ENCODE measurements at regions not wholly inside any gene's neighbourhood (a gene's known extent, or its start where the extent isn't known, plus 50 kb on each side); places are given as distances from the start of the nearest gene placed in this dataset.

GRCh38 chr18:28725876-28726275 is 548.9 kb upstream of the CDH2 start:
- no peak for DNase-seq

GRCh38 chr18:28723506-28723905 is 546.6 kb upstream of the CDH2 start:
- DNase-seq = no peak

- no peak for DNase-seq
These were observed 541.8 kb upstream of the CDH2 start for GRCh38 chr18:28718696-28719095.

GRCh38 chr18:28716338-28716737 is 539.4 kb upstream of the CDH2 start:
- DNase-seq = no peak

- DNase-seq = no peak
These were observed 538.3 kb upstream of the CDH2 start for GRCh38 chr18:28715206-28715605.

GRCh38 chr18:28714498-28714897 is 537.6 kb upstream of the CDH2 start:
- no peak for DNase-seq

- no peak for DNase-seq
These were observed 536.0 kb upstream of the CDH2 start for GRCh38 chr18:28712796-28713425.

GRCh38 chr18:28712172-28712571 is 535.2 kb upstream of the CDH2 start:
- no peak for DNase-seq

GRCh38 chr18:28711096-28711495 is 534.2 kb upstream of the CDH2 start:
- DNase-seq = no peak

- DNase-seq = no peak
These were observed 530.1 kb upstream of the CDH2 start for GRCh38 chr18:28707006-28707405.

- no peak for DNase-seq
These were observed 529.5 kb upstream of the CDH2 start for GRCh38 chr18:28706397-28706796.

- no peak for DNase-seq
These were observed 528.6 kb upstream of the CDH2 start for GRCh38 chr18:28705482-28705881.

- no peak for DNase-seq
These were observed 515.4 kb upstream of the CDH2 start for GRCh38 chr18:28692337-28692736.

GRCh38 chr18:28691496-28691840 is 514.5 kb upstream of the CDH2 start:
- DNase-seq = no peak

GRCh38 chr18:28690836-28691495 is 514.0 kb upstream of the CDH2 start:
- DNase-seq = no peak

GRCh38 chr18:28690100-28690499 is 513.2 kb upstream of the CDH2 start:
- DNase-seq = no peak

- DNase-seq = no peak
These were observed 512.7 kb upstream of the CDH2 start for GRCh38 chr18:28689588-28689987.

- DNase-seq = peak in 1 of 2 donors; percentile 12
These were observed 507.9 kb upstream of the CDH2 start for GRCh38 chr18:28684746-28685355.

- DNase-seq = no peak
These were observed 506.0 kb upstream of the CDH2 start for GRCh38 chr18:28682912-28683311.

GRCh38 chr18:28669165-28669564 is 492.2 kb upstream of the CDH2 start:
- DNase-seq = no peak

- DNase-seq = no peak
These were observed 489.3 kb upstream of the CDH2 start for GRCh38 chr18:28666216-28666615.

- DNase-seq = no peak
These were observed 481.0 kb upstream of the CDH2 start for GRCh38 chr18:28657961-28658360.

GRCh38 chr18:28652654-28653053 is 475.7 kb upstream of the CDH2 start:
- no peak for DNase-seq

GRCh38 chr18:28651298-28651697 is 474.4 kb upstream of the CDH2 start:
- no peak for DNase-seq

GRCh38 chr18:28650860-28651259 is 473.9 kb upstream of the CDH2 start:
- no peak for DNase-seq
